ENCODE measurements at regions not wholly inside any gene's neighbourhood (a gene's known extent, or its start where the extent isn't known, plus 50 kb on each side); places are given as distances from the start of the nearest gene placed in this dataset.
"Not testable (repeated sequence)": the region's sequence is repeated elsewhere in the genome, so short reads cannot be mapped to it uniquely, and the experiment has no call there.

- DNase-seq (ENCODE audit: extremely low read depth in 1 of 4, low spot score in 3 of 4) = peak in 3 of 4 experiments; percentile 20 to 48 (median 23)
- in situ Hi-C loops (cut with MboI); TF ChIP-seq PBX2 (CRISPR knock-in tag; IDR thresholded peaks at IDR 0.05; ENCODE audit: low read depth): not testable (repeated sequence)
- TF ChIP-seq PBX2 (tag; conservative IDR thresholded peaks at IDR 0.05; ENCODE audit: low read depth) (peak; percentile 81), VEZF1 (CRISPR knock-in tag; IDR thresholded peaks at IDR 0.05) (peak; percentile 52; the same call in 1 of the 2 replicates), MNT (conservative IDR thresholded peaks at IDR 0.05) (0 out of 4 replicates have a peak, but pooled peaks have one; percentile 18 to 47), TRIM24 (IDR thresholded peaks at IDR 0.05) (peak; percentile 50 to 62; a peak in 2 of 4 replicates), GABPA (tag; conservative IDR thresholded peaks at IDR 0.05; ENCODE audit: low read depth) (peak; percentile 52; the same call in 1 of the 2 replicates), CEBPB (tag; IDR thresholded peaks at IDR 0.05) (peak; percentile 85), DACH1 (IDR thresholded peaks at IDR 0.05; ENCODE audit: partially characterized antibody) (peak; percentile 35), FOXA3 (CRISPR knock-in tag; conservative IDR thresholded peaks at IDR 0.05 in 1 of 2, IDR thresholded peaks at IDR 0.05 in 1 of 2) (peak in 1 of 2 experiments; percentile 49; a peak in 1 of 4 replicates), BHLHE40 (IDR thresholded peaks at IDR 0.05; ENCODE audit: low read length) (peak; percentile 14; the same call in 1 of the 2 replicates), SMAD4 (CRISPR knock-in tag; conservative IDR thresholded peaks at IDR 0.05) (peak; percentile 85), PKNOX1 (IDR thresholded peaks at IDR 0.05) (peak; percentile 41), MEIS2 (IDR thresholded peaks at IDR 0.05; ENCODE audit: partially characterized antibody) (peak; percentile 73), NRF1 (conservative IDR thresholded peaks at IDR 0.05 in 1 of 2, IDR thresholded peaks at IDR 0.05 in 1 of 2) (0 out of 4 replicates have a peak, but pooled peaks of 1 of the 2 experiments have one; percentile 12), L3MBTL2 (IDR thresholded peaks at IDR 0.05) (peak; percentile 37; the same call in 1 of the 2 replicates)
Observed at GRCh38 chr16:29118301-29118957, 133.6 kb downstream of the LAT start.

More at GRCh38 chr16:29118301-29118957, 133.6 kb downstream of the LAT start:
- H3K36me3 ChIP-seq (ENCODE audit: control insufficient read depth, insufficient read depth, low read length); BruUV-seq (replicated peaks); H3K79me2 ChIP-seq (ENCODE audit: control insufficient read depth, insufficient read depth, low read length); H3K4me3 ChIP-seq; H3K4me2 ChIP-seq (ENCODE audit: insufficient read depth, low read length); H3K27ac ChIP-seq (ENCODE audit: extremely low read depth, low read depth, low read length); H3K27me3 ChIP-seq (ENCODE audit: control insufficient read depth in 2 of 2, insufficient read depth in 2 of 2, low read length in 2 of 2); CTCF ChIA-PET (ENCODE audit: low intra/inter-chr PET ratio); POLR2A ChIA-PET; H3K9me3 ChIP-seq (replicated peaks; ENCODE audit: control insufficient read depth, insufficient read depth, low read depth, low read length); H3K9me1 ChIP-seq (ENCODE audit: control insufficient read depth, insufficient read depth, low read length); H4K20me1 ChIP-seq (replicated peaks; ENCODE audit: control insufficient read depth, insufficient read depth, low read length): not testable (repeated sequence)
- FAIRE-seq (peak; percentile 69), ATAC-seq (peak; percentile 52)
- Histone ChIP-seq H2AFZ (ENCODE audit: low read depth, low read length) (peak overlapping the region; percentile 38; the same call in 1 of the 2 replicates), H3K9ac (ENCODE audit: insufficient read depth in 1 of 2, low read depth in 2 of 2, low read length in 2 of 2) (0 out of 4 replicates have a peak overlapping the region, but pooled peaks of 1 of the 2 experiments have one; percentile 0), H3K4me1 (replicated peaks in 1 of 2; ENCODE audit: control insufficient read depth in 2 of 2, insufficient read depth in 2 of 2, low read length in 2 of 2) (peaks cover 8 to 16% of the 10 kb centered on the region in 2 experiments; a peak in 4 of 5 replicates)
- WGBS (ENCODE audit: insufficient coverage, low coverage, missing lambda C conversion rate) = 33% methylated on average over 13 of the region's 15 CpGs
- intact Hi-C loops (cut with micrococcal nuclease) = loop anchor here (5.0 kb wide), 1 partner anchor 34 kb away; no protein-coding TSS in a partner anchor

All from K562 (cell line).